ENCODE measurements at regions not wholly inside any gene's neighbourhood (a gene's known extent, or its start where the extent isn't known, plus 50 kb on each side); places are given as distances from the start of the nearest gene placed in this dataset.

DNA sequence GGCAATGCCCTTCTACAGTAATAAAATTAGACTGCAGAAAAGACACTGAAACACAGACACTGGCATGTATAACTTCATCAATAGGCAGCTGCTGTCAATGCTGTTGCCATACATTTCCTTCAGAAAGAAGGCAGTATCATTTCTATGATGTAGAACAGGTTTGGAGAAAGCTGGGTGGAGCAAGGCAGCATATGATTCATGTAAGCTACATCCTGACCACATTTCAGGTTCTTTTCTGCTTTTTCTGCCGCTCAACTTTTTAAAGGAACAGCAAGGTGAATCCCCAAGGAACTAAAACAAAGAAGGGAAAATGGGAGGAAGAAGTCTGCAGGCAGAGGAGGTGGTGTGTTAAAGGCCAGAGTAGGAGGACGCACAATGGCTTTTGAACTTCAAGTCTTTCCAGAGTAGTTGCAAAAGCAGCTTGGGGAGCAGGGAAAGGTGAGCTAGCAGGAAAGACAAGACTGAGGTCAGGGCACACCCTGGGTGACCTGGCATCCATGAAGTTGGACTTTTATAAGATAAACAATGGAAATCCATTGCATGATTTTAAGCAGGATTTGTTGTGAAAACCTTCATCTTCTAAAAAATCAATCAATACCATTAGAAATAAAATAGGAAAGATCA is 142.1 kb downstream of the MED10 start:
- DNase-seq (ENCODE audit: low read depth in 1 of 2, low spot score in 1 of 2): no peak
- Histone ChIP-seq H3K27ac (replicated peaks) (no peak overlapping the region), H3K4me3 (replicated peaks; ENCODE audit: insufficient read depth, low read length) (no peak overlapping the region), H3K27me3 (ENCODE audit: insufficient read depth, poor library complexity, severe bottlenecking) (no peaks in the 10 kb centered on the region)
- no peak for TF ChIP-seq SPI1 (IDR thresholded peaks at IDR 0.05; ENCODE audit: borderline replicate concordance, low read depth)
- no peak for TF ChIP-seq POLR2AphosphoS5 (IDR thresholded peaks at IDR 0.05; ENCODE audit: low read depth)
- TF ChIP-seq GABPA (IDR thresholded peaks at IDR 0.05; ENCODE audit: low read depth): no peak
- TF ChIP-seq, protein P1, sequence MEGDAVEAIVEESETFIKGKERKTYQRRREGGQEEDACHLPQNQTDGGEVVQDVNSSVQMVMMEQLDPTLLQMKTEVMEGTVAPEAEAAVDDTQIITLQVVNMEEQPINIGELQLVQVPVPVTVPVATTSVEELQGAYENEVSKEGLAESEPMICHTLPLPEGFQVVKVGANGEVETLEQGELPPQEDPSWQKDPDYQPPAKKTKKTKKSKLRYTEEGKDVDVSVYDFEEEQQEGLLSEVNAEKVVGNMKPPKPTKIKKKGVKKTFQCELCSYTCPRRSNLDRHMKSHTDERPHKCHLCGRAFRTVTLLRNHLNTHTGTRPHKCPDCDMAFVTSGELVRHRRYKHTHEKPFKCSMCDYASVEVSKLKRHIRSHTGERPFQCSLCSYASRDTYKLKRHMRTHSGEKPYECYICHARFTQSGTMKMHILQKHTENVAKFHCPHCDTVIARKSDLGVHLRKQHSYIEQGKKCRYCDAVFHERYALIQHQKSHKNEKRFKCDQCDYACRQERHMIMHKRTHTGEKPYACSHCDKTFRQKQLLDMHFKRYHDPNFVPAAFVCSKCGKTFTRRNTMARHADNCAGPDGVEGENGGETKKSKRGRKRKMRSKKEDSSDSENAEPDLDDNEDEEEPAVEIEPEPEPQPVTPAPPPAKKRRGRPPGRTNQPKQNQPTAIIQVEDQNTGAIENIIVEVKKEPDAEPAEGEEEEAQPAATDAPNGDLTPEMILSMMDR (IDR thresholded peaks at IDR 0.05; ENCODE audit: insufficient read depth, low read length): no peak
- TF ChIP-seq, protein P2, sequence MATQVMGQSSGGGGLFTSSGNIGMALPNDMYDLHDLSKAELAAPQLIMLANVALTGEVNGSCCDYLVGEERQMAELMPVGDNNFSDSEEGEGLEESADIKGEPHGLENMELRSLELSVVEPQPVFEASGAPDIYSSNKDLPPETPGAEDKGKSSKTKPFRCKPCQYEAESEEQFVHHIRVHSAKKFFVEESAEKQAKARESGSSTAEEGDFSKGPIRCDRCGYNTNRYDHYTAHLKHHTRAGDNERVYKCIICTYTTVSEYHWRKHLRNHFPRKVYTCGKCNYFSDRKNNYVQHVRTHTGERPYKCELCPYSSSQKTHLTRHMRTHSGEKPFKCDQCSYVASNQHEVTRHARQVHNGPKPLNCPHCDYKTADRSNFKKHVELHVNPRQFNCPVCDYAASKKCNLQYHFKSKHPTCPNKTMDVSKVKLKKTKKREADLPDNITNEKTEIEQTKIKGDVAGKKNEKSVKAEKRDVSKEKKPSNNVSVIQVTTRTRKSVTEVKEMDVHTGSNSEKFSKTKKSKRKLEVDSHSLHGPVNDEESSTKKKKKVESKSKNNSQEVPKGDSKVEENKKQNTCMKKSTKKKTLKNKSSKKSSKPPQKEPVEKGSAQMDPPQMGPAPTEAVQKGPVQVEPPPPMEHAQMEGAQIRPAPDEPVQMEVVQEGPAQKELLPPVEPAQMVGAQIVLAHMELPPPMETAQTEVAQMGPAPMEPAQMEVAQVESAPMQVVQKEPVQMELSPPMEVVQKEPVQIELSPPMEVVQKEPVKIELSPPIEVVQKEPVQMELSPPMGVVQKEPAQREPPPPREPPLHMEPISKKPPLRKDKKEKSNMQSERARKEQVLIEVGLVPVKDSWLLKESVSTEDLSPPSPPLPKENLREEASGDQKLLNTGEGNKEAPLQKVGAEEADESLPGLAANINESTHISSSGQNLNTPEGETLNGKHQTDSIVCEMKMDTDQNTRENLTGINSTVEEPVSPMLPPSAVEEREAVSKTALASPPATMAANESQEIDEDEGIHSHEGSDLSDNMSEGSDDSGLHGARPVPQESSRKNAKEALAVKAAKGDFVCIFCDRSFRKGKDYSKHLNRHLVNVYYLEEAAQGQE (IDR thresholded peaks at IDR 0.05; ENCODE audit: insufficient replicate concordance, low read depth): no peak

DNA sequence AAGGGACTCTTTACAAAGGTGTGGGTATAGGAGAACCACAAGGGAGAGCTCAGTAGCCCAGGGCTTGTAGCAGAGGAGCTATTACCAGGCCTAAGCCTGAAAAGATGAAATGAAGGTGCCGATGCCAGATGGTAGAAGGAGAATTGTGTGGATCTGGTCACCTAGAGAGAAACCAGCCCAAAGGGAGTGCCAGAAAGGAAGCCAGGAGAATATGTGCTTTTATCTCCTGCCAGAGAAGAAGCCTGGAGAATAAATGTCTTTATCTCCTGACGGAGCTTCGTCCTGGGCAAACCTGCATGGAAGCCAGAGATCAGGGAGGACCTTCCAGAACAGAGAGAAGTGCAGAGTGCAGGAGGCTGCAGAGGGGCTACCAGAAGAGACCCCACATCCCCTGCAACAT is 142.6 kb downstream of the MED10 start:
- TF ChIP-seq POLR2AphosphoS5 (IDR thresholded peaks at IDR 0.05; ENCODE audit: low read depth) (no peak), GABPA (IDR thresholded peaks at IDR 0.05; ENCODE audit: low read depth) (no peak), SPI1 (IDR thresholded peaks at IDR 0.05; ENCODE audit: borderline replicate concordance, low read depth) (no peak)
- TF ChIP-seq, protein P2 (IDR thresholded peaks at IDR 0.05; ENCODE audit: insufficient replicate concordance, low read depth): no peak
- TF ChIP-seq, protein P1 (IDR thresholded peaks at IDR 0.05; ENCODE audit: insufficient read depth, low read length): no peak
- Histone ChIP-seq H3K4me3 (replicated peaks; ENCODE audit: insufficient read depth, low read length) (no peak overlapping the region), H3K27ac (replicated peaks) (no peak overlapping the region), H3K27me3 (ENCODE audit: insufficient read depth, poor library complexity, severe bottlenecking) (no peaks in the 10 kb centered on the region)
- no peak for DNase-seq (ENCODE audit: low read depth in 1 of 2, low spot score in 1 of 2)

DNA sequence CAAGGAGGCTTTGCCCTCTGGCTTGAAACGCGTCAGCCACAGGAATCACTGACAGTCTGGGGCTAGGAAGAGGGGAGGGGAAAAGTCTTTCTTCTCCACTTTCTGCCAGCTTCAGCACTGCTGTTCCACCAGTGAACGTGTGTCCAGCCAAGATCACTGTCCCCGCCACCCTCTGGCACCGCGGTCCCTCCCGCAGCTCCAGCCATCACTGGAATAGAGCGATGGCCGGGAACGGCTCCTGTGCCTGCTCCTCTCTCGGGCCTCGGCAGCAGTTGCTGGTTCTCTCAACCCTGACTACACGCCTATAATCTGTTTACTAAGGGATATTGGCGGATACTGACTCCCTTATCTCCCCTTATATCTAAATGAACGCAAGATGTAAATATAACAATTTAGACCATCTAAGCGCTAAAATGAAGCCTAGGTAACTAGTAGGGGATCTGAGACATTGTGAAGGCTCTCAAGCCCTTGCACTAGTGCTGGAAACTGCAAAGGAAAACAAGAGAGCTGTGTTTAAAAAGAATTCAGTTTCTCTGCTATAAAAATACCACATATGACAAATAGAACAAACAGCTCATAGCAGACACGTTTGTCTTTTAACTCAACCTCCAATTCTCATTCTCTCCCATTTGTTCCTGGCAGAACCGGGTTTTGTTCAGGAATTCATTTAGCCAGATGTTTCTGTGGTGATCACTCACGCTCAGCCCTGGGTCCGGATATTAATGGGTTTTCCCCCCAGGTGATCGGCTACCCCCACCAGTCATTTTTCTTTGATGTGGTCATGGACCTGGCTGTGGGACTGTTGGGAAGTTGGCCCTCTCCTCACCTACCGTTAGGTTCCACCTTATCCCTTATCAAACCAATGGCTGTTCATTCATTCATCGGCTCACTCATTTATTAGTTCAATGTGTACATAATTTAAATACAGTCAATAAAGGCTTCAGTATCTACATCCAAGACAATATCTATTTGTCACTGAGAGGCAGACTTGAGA is 149.8 kb downstream of the MED10 start:
- H3K27ac ChIP-seq (replicated peaks): no peak overlapping the region
- no peaks in the 10 kb centered on the region for H3K27me3 ChIP-seq (ENCODE audit: insufficient read depth, poor library complexity, severe bottlenecking)
- TF ChIP-seq, protein P2 (IDR thresholded peaks at IDR 0.05; ENCODE audit: insufficient replicate concordance, low read depth): no peak
- no peak overlapping the region for H3K4me3 ChIP-seq (replicated peaks; ENCODE audit: insufficient read depth, low read length)
- no peak for DNase-seq (ENCODE audit: low read depth in 1 of 2, low spot score in 1 of 2)

All from HL-60 (cell line).